AG04450 (cell line): ENCODE measurements at regions not wholly inside any gene's neighbourhood (a gene's known extent, or its start where the extent isn't known, plus 50 kb on each side); places are given as distances from the start of the nearest gene placed in this dataset.

Source experiments
- CTCF ChIA-PET: fragments of 300-600, 350-600 bp; formaldehyde crosslinking; extraction: SDS; loops from one replicate; lab custom pipeline; 2022; ENCODE audit warnings: antibody characterized with exemption, inconsistent platforms; lab: Charles Lee
- POLR2A ChIA-PET: fragments of 350-600 bp; formaldehyde crosslinking; extraction: SDS; loops from one replicate; lab custom pipeline; 2021; ENCODE audit warnings: antibody characterized with exemption, inconsistent platforms; lab: Yijun Ruan, JAX
- DNase-seq: peaks from one replicate; pipeline ENCODE4 v3.0.0-alpha.2; 2011; ENCODE audit warnings: low read depth, low spot score
- H3K27ac ChIP-seq: one replicate; pipeline ENCODE4 v1.5.1; 2012; ENCODE audit warnings: low read depth, low read length, control low read depth
- H3K27me3 ChIP-seq: one replicate; pipeline ENCODE4 v1.6.0; 2012; ENCODE audit warnings: low read length; ENCODE audit not compliant: control insufficient read depth, insufficient read depth
- H3K4me3 ChIP-seq: 2 replicates; pipeline ENCODE4 v1.5.1; 2011; ENCODE audit warnings: mild to moderate bottlenecking, low read depth, low read length, control low read depth
- H3K9me3 ChIP-seq: 2 replicates; pipeline ENCODE4 v1.5.1; 2012; ENCODE audit warnings: low read length; ENCODE audit not compliant: control insufficient read depth, insufficient read depth
- TF ChIP-seq, protein P1 (sequence below): IDR thresholded peaks from 2 replicates; pipeline ENCODE4 v1.5.1; 2011; ENCODE audit warnings: low read depth, low read length, control low read depth, inconsistent platforms

GRCh38 chr15:60119101-60119500 lies 115.0 kb downstream of the FOXB1 start:
- Histone ChIP-seq H3K9me3 (no peaks in the 10 kb centered on the region), H3K27me3 (peaks cover 40% of the 10 kb centered on the region), H3K4me3 (no peak overlapping the region), H3K27ac (no peak overlapping the region)
- TF ChIP-seq, protein P1, sequence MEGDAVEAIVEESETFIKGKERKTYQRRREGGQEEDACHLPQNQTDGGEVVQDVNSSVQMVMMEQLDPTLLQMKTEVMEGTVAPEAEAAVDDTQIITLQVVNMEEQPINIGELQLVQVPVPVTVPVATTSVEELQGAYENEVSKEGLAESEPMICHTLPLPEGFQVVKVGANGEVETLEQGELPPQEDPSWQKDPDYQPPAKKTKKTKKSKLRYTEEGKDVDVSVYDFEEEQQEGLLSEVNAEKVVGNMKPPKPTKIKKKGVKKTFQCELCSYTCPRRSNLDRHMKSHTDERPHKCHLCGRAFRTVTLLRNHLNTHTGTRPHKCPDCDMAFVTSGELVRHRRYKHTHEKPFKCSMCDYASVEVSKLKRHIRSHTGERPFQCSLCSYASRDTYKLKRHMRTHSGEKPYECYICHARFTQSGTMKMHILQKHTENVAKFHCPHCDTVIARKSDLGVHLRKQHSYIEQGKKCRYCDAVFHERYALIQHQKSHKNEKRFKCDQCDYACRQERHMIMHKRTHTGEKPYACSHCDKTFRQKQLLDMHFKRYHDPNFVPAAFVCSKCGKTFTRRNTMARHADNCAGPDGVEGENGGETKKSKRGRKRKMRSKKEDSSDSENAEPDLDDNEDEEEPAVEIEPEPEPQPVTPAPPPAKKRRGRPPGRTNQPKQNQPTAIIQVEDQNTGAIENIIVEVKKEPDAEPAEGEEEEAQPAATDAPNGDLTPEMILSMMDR = no peak
- POLR2A ChIA-PET = no interaction called here
- CTCF ChIA-PET = no interaction called here
- no peak for DNase-seq

DNA sequence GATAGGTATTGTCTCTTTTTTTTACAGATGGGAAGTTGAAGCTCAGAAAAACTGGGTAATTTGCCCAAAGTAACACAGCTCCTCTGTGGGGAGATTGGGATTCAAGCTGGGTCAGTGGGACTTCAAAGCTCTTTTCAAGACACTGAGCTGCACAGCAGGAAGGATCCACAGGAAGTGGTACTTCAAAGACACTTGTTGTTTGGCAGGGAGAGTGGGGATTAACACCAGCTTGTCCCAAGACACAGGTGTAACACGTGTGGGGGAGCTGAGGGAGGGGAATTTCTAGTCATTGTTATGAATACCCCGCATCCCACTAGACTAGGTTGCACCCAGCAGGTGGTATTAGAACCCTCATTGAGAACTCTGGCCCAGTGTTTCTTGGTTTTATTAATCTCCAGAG lies 116.0 kb downstream of the FOXB1 start:
- no peak overlapping the region for H3K4me3 ChIP-seq
- ChIA-PET POLR2A (no interaction called here), CTCF (no interaction called here)
- TF ChIP-seq, protein P1 = no peak
- no peaks in the 10 kb centered on the region for H3K9me3 ChIP-seq
- no peak overlapping the region for H3K27ac ChIP-seq
- no peak for DNase-seq
- H3K27me3 ChIP-seq = peaks cover 39% of the 10 kb centered on the region

- CTCF ChIA-PET = no interaction called here
- no peak overlapping the region for H3K27ac ChIP-seq
- POLR2A ChIA-PET = no interaction called here
- no peak for DNase-seq
- no peaks in the 10 kb centered on the region for H3K9me3 ChIP-seq
- no peak overlapping the region for H3K4me3 ChIP-seq
- TF ChIP-seq, protein P1 = no peak
- peaks cover 30% of the 10 kb centered on the region for H3K27me3 ChIP-seq
Measured at GRCh38 chr15:60121845-60122244, 117.7 kb downstream of the FOXB1 start.

- POLR2A ChIA-PET = no interaction called here
- no peaks in the 10 kb centered on the region for H3K9me3 ChIP-seq
- DNase-seq = no peak
- H3K27ac ChIP-seq = no peak overlapping the region
- TF ChIP-seq, protein P1 = no peak
- peaks cover 27% of the 10 kb centered on the region for H3K27me3 ChIP-seq
- no peak overlapping the region for H3K4me3 ChIP-seq
- CTCF ChIA-PET = no interaction called here
Measured at GRCh38 chr15:60122691-60123090, 118.6 kb downstream of the FOXB1 start.

DNA sequence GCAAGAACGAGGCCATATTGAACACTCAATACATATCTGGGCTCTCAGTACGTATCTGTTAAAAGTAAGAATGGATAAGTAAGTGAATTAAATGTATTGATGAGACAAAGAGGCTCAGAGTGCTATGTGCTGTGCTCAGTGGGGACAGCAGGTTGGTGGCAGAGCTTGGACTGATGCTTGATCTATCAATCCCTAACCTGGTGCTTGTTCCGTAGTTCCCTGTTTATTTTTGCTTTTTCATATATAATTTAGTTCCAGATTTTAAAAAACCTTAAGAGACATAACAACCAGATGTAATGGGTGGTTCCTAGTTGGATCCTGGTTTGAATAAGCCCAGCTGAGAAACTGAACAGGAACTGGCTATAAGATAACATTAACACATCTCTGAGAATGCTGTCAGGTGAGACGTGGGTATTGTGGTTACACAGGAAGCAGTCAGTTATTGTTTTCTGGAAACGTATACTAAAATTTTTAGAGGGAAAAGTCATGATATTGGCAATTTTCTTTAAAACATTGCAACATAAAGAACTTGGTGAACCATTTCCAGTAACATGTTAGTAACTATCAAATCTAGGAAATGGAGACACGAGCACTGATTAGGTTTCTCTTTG lies 120.5 kb downstream of the FOXB1 start:
- CTCF ChIA-PET = no interaction called here
- POLR2A ChIA-PET = no interaction called here
- TF ChIP-seq, protein P1 = no peak
- Histone ChIP-seq H3K9me3 (no peaks in the 10 kb centered on the region), H3K4me3 (no peak overlapping the region), H3K27ac (no peak overlapping the region), H3K27me3 (peaks cover 17% of the 10 kb centered on the region)
- DNase-seq = no peak
